HepG2 (cell line): ENCODE measurements at regions not wholly inside any gene's neighbourhood (a gene's known extent, or its start where the extent isn't known, plus 50 kb on each side); places are given as distances from the start of the nearest gene placed in this dataset.

ENCODE experiments used
- CC2D1A ChIP-seq: sonication (generic); formaldehyde crosslinking; IDR thresholded peaks from 2 replicates; pipeline ENCODE4 v1.8.1; 2023; ENCODE audit warnings: mild to moderate bottlenecking, missing genetic modification reagents
- CEBPB ChIP-seq: IDR thresholded peaks from 2 replicates; pipeline ENCODE4 v1.6.1; 2011; ENCODE audit warnings: low read depth, low read length, improper control_type of control experiment, borderline replicate concordance
- HMG20A ChIP-seq: IDR thresholded peaks from 2 replicates; pipeline ENCODE4 v1.6.1; 2016; ENCODE audit warnings: borderline replicate concordance
- IRX3 ChIP-seq: sonication (generic); formaldehyde crosslinking; IDR thresholded peaks from 2 replicates; pipeline ENCODE4 v1.8.1; 2023; ENCODE audit warnings: mild to moderate bottlenecking, low read depth, missing genetic modification reagents, borderline replicate concordance
- MTERF4 ChIP-seq: sonication (generic); formaldehyde crosslinking; IDR thresholded peaks from 2 replicates; pipeline ENCODE4 v1.8.0; 2023; ENCODE audit warnings: mild to moderate bottlenecking, missing genetic modification reagents
- NFIB ChIP-seq: sonication (generic); formaldehyde crosslinking; IDR thresholded peaks from 2 replicates; pipeline ENCODE4 v1.9.0; 2021; ENCODE audit warnings: missing genetic modification reagents, mild to moderate bottlenecking, borderline replicate concordance
- TAF1 ChIP-seq: sonication (generic); formaldehyde crosslinking; IDR thresholded peaks from 2 replicates; pipeline ENCODE4 v1.4.0; 2020; ENCODE audit warnings: missing genetic modification reagents
- ZNF205 ChIP-seq: IDR thresholded peaks from 2 replicates; pipeline ENCODE4 v1.6.1; 2018; ENCODE audit warnings: missing biosample characterization, missing genetic modification reagents
- ZNF704 ChIP-seq: sonication (generic); formaldehyde crosslinking; IDR thresholded peaks from 2 replicates; pipeline ENCODE4 v1.8.1; 2023; ENCODE audit warnings: mild to moderate bottlenecking, inconsistent platforms, moderate library complexity, missing genetic modification reagents, borderline replicate concordance
- TF ChIP-seq, protein P1 (sequence below): sonication (generic); formaldehyde crosslinking; IDR thresholded peaks from 2 replicates; pipeline ENCODE4 v1.5.0; 2020; ENCODE audit warnings: mild to moderate bottlenecking, missing genetic modification reagents, moderate library complexity

DNA sequence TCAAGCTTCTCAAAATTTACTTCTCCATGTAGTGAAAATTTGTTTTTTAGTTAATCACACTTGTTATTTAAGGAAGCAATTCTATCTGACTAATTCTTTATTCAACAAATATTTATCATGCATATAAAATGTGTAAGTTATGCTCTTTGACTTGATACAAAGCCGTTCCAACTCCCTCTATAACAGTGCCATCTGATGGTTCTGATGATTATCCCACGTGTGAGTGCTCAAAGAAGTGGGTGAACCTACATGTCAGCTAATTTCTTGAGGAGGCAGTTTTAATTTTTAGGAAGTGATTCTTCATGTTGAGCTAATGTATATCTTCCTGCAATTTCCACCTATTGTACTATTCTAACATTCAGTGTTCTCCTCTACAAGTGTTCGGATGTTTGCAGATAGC, 88.8 kb upstream of the BRINP1 start:
- TF ChIP-seq NFIB (CRISPR knock-in tag) (no peak), MTERF4 (no peak), CEBPB (no peak), IRX3 (no peak), ZNF704 (no peak), ZNF205 (CRISPR knock-in tag) (no peak), TAF1 (CRISPR knock-in tag) (no peak), HMG20A (CRISPR knock-in tag) (no peak), CC2D1A (CRISPR knock-in tag) (no peak)
- TF ChIP-seq, protein P1, sequence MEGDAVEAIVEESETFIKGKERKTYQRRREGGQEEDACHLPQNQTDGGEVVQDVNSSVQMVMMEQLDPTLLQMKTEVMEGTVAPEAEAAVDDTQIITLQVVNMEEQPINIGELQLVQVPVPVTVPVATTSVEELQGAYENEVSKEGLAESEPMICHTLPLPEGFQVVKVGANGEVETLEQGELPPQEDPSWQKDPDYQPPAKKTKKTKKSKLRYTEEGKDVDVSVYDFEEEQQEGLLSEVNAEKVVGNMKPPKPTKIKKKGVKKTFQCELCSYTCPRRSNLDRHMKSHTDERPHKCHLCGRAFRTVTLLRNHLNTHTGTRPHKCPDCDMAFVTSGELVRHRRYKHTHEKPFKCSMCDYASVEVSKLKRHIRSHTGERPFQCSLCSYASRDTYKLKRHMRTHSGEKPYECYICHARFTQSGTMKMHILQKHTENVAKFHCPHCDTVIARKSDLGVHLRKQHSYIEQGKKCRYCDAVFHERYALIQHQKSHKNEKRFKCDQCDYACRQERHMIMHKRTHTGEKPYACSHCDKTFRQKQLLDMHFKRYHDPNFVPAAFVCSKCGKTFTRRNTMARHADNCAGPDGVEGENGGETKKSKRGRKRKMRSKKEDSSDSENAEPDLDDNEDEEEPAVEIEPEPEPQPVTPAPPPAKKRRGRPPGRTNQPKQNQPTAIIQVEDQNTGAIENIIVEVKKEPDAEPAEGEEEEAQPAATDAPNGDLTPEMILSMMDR (CRISPR knock-in tag) = no peak
